Hematopoietic multipotent progenitor cell (in vitro differentiated cells): ENCODE measurements at regions not wholly inside any gene's neighbourhood (a gene's known extent, or its start where the extent isn't known, plus 50 kb on each side); places are given as distances from the start of the nearest gene placed in this dataset.

Experiments
- DNase-seq, 3 donors: peaks; one replicate each; pipeline ENCODE4 v3.0.0-alpha.2; 2011 to 2015; ENCODE audit warnings: low read depth in 2 of 3, low spot score in 2 of 3

- DNase-seq: no peak
These were observed 349.7 kb downstream of the BUD13 start for GRCh38 chr11:116422956-116423600.

- DNase-seq: no peak
These were observed 350.2 kb downstream of the BUD13 start for GRCh38 chr11:116422556-116422955.

DNA sequence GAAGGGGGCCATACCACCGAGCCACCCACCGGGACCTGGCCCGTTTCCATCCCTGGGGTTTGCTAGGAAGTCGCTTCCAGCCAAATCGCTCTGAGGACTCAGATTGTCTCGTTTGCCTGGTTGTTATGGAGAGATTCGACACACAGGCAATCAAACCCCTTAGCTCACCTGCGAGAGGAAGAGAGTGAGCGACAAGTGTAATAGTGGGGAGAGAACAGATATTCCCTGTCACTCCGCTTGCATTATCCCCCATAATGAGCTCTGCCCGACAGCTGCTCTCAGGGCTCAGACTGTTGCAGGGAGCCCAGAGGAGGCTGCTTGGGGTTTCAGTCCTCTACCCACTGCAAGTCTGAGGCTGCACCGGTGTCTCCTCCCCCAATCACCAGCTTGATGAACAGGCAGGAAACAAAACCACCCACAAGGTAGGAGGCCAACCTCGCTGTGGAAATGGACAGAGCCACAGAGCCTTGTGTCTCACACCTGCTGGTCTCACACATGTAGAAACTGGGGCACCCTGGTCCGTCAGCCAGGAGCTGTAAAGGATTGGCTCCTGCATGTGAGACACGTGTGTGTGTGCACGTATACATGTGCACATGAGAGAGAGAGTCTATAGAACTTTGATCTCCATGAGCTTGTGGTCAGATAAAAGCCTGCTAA is 351.1 kb downstream of the BUD13 start:
- DNase-seq: no peak

GRCh38 chr11:116420770-116421528 is 351.8 kb downstream of the BUD13 start:
- DNase-seq: no peak

DNA sequence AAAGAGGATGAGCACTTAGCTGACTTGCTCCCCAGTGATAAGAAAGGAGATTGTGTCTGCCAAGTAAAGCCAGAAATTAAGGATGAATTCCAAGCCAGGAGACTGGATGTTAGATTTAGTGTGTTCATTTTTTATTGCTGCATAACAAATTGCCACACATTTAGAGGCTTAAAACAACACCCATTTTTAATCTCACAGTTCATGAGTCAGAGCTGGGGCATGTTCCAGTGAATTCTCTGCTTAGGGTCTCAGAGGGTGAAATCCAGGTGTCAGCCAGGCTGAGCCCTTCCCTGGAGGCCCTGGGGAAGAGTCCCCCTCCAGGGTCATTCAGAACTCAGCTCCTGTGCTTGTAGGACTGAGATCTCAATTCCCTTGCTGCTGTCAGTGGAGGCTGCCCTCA is 352.8 kb downstream of the BUD13 start:
- DNase-seq: no peak

GRCh38 chr11:116418388-116419041 is 354.3 kb downstream of the BUD13 start:
- DNase-seq: no peak

GRCh38 chr11:116416852-116417251 is 355.9 kb downstream of the BUD13 start:
- DNase-seq: no peak

DNA sequence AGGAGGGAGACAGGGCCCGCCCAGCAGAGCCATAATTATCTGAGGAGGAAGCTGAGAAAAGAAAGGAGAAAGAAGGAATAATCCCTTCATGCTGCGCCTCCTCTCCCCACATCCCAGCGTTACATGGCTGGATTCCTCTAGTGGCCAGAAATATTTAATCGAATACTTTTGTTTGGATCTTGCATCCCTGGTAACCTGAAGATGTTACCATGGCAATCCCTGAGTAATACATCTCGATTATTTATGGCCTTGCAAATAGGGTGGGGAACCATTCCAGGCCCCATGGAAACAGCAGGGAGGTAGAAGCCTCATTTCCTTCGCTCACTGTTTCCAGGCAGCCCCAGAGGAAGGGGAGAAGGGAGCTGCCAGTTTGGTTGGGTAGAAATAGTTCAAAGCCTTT is 357.7 kb downstream of the BUD13 start:
- DNase-seq: no peak

DNA sequence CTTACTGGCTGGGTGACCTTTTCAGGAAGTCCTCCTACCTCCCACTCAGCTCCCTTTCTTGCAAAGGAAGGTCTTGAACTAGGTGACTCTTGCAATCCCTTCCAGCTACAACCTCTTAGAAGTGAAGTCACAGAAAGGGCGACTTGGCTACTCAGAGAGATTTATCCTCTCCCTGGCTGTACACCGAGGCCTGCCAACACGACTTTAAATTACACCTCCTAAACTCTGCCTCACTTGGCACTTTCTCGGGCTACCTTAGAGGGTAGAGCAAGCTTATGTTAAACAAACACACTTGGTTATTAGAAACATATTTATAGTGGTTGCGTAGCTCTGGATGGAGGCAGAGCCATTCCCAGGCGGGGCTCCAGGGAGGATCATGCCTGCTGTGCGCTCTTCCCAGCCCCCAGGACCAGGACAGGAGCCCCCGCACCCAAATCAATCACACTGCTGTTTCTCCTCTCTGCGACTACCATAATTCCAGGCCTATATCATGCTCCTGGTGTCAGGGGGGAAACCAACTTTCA is 358.4 kb downstream of the BUD13 start:
- DNase-seq: no peak

DNA sequence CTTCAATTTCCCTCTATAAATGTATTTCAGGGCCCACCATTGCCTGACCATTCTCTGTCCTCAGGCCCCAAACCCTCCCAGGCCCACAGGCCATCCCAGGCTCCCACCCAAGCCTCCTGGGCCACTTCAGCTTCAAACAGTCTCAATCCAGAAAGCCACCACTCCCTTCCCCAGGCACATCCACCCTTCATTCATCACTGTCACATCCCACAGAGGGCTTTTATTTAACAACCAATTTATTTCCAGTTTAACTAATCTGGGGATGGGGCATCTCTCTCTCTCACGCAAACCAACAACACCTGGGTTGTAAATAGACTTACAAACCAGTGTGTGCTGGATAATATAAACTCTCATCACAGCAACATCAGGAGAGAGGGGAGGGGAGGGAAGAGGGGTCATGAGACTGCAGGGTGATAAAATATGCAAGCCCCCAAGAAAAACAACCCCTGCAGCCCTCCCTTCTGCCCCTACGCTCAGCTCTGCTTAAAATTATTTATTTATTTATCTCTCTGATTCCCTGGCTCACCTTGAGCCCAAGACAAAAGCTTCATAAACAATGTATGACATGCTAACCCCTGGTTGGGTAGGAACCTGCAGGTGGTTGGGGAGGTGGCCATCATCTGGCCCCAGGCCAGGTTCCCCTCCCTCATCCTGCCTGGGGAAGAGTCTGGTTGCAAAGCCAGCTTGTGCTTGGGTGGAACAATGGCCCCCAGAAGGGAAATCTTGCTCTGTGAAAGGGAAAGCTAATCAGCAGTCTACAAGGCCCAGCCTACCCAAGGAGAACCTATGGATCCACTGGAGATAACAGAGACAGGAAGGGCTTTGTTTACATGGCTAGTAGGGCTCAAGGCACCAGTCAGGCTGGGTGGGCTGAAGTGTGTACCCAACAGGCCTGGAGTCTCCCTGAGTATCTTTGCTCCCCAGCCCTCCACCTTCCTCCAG is 359.2 kb downstream of the BUD13 start:
- DNase-seq: no peak

DNA sequence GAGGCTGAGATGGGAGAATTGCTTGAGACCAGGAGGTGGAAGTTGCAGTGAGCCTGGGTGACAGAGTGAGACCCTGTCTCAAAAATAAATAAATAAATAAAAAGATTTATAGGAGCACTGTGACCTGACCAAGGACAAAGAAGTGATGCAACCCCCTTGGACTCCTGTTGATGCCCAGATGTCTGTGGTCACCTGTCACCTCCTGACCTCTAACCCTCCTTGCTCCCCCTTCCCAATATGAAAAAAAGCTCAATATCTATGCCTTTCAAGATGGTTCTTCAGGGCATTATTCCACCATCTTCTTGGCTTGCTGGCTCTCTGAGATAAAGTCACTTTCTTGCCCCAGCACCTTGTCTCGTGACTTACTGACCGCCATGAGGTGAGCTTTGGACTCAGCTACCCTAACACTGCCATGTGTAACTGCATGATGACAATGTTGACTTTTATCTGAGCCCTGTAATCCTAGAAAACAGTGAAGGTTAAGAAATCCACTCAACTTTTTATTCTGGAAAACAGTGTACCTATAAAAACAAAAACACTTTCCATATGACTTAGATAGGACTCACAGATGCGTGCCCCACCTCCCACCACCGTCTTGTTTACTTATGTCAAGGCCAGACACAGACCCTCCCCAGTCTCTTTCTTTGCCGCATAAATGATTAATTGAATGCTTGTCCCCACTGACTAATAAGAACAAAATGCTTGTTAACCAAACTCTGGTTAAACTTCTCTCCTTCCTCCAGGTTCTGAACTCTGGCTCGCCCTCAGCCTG is 360.5 kb downstream of the BUD13 start:
- DNase-seq: no peak

DNA sequence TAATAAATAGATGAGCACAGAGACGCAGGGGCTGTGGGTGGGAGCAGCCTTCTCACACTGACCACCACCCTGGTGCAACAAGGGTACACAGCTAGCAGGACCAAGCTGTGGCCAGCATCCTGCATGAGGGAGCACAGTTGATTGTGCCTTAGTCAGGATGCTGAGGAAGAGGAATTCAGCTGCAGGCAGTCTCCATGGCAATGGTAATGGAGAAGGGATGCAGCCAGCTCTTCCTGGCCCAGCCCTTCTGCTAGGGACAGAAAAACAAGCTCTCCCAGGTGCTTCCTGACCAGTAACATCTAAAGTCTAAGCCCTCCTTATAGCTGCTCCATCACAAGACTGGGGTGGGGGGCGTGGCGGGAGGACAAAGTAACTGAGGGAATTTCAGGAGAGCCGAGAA is 363.5 kb downstream of the BUD13 start:
- no peak for DNase-seq

GRCh38 chr11:116406042-116406441 is 366.7 kb downstream of the BUD13 start:
- no peak for DNase-seq

- DNase-seq: no peak
These were observed 368.4 kb downstream of the BUD13 start for GRCh38 chr11:116404462-116404798.

DNA sequence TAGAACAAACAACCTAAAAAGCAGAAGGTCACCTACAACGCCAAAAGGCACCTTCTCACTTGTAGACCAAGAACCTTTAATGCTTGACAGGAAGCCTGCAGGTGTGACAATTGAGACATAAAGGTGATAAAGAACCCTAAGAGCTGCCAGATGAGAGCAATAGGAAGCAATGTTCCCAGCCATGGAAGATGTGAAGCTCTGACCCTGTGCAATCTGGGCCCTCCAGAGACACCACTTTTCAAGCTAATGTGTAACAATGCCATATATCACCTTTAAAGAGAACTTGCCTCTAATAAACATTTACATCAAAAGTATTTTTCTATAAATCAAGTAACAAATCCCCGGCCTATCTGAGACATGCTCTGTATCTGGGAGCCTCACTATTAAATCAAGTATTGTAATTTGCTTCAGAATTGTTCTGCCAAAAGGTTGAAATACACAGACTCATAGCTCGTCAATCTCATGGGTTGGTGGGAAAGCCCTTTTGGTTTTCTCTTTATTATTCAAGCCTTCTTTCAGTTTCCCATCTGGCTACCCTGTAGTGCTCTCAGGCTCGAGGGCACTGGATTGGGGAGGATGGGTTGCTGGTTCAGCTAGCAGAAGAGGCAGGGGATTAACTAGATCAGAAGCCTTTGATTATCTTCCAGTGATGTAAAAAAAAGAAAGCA is 368.9 kb downstream of the BUD13 start:
- no peak for DNase-seq

- DNase-seq: no peak
These were observed 372.7 kb downstream of the BUD13 start for GRCh38 chr11:116400081-116400480.

DNA sequence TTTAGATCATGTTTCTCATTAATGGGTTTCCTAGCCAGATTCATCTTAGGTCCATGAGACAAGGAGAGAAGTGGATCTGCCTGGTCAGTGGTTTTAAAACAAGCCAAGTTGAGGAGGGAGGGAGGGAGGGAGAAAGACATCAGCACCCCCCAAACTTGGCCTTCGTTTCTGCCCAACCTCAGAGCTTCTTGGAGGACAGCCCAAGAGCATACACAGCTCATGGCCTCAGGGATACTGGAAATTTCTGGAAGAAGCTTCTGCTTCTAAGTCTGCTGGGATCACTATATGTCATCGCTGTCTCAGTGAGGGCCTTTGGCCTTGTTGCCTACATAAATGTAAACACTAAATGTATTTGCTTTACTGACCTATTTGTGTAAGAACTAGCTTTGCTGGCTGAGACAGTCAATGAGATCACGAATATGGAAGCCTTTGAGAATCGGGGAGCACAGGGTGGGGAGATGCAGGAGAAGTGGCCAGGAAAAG is 375.1 kb downstream of the BUD13 start:
- DNase-seq: no peak

DNA sequence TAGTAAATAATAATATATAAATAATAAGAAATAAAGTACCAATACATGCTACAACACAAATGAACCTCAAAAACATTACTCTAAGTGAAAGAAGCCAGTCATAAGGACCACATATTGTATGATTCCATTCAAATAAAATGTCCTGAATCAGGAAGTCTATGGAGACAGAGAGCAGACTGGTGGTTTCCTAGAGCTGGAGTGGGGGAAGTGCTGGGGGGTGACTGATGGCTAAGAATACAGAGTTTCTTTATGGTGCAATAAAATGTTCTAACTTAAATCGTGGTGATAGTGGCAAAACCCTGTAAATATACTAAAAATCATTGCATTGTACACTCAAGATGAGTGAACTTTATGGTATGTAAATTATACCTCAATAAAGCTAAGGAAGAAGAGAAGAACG is 376.5 kb downstream of the BUD13 start:
- DNase-seq: no peak

GRCh38 chr11:116394022-116394421 is 378.8 kb downstream of the BUD13 start:
- DNase-seq: no peak
